ENCODE measurements at regions not wholly inside any gene's neighbourhood (a gene's known extent, or its start where the extent isn't known, plus 50 kb on each side); places are given as distances from the start of the nearest gene placed in this dataset.
"Not testable (repeated sequence)": the region's sequence is repeated elsewhere in the genome, so short reads cannot be mapped to it uniquely, and the experiment has no call there.

DNA sequence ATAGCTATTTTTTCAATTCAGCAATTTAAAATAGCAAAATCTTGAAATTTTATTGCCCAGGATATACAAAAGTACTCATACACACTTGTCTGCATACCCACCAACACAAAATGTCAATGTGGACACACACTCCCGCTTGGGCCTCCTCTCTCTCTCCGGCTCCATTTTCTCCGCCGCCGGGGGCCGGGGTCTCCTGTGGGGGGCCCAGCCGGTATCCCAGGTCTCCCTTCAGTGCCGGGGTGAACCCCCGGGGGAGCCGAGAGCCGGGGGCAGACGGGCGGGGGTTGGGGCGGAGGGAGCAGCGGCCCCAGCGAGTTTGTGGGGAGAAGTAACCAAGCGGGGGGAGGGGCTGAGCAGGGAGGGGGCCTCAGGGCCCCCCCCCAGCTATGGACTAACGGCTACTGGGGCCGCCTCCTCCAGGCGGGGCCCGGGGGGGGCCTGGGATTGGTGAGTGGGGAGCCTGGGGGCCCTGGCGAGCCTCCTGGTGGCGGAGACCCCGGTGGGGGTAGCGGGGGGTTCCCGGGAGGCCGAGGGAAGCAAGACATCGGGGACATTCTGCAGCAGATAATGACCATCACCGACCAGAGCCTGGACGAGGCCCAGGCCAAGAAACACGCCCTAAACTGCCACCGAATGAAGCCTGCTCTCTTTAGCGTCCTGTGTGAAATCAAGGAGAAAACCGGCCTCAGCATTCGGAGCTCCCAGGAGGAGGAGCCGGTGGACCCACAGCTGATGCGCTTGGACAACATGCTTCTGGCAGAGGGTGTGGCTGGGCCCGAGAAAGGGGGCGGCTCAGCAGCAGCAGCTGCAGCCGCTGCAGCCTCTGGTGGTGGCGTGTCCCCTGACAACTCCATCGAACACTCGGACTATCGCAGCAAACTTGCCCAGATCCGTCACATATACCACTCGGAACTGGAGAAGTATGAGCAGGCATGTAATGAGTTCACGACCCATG lies 56.6 kb downstream of the CHST2 start:
- DNase-seq, result not testable (repeated sequence)

DNA sequence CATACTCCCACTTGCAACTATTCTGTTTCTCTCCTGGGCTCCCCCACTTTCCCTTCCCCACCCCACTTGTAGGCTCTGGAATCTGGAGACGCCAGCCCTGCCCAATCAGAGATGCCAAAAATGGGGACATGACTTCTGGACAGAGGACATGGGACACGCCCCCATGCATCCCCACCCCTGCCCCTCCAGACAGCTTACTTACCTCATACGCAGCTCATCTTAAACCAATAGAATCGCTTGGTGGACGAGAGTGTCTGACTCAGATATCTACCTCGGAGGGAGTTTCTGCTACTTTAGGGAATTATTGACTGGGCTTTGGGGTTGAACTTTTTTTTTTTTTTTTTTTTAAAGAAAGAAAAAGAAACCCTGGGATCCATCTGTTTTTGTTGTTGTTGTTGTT lies 58.4 kb downstream of the CHST2 start:
- DNase-seq, result not testable (repeated sequence)

DNA sequence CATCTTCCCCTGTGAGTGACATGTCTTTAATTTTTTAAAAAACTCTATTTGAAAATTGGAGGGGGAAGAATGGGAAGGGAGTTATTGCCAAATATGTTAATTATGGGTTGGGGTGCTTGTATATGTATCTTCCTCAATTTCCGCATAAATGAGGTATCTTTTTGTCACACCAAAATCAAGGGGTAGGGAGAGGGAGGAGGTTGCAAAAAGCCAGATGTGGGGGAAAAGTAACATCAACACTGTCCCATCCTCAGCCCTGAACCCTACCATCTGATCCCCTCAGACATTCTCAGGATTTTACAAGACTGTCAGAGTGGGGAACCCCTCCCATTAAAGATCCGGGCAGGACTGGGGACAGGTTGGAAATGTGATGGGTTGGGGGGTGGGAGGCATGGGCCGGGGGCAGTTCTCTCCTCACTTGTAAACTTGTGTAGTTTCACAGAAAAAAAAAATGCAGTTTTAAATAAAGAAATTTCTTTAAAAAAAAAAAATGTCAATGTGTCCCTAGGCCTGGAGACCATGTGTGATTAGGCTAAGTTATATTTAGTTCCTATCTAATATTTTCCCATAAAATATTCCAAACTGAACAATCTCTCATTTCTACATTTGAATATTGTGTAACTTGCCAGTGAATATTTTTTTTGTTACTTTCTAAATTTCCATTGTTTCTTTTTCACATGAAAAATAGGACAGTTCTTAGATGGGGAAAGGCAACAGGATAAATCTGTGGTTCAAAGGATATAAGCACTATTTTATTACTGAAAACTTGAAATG lies 59.4 kb downstream of the CHST2 start:
- not testable (repeated sequence) for DNase-seq

DNA sequence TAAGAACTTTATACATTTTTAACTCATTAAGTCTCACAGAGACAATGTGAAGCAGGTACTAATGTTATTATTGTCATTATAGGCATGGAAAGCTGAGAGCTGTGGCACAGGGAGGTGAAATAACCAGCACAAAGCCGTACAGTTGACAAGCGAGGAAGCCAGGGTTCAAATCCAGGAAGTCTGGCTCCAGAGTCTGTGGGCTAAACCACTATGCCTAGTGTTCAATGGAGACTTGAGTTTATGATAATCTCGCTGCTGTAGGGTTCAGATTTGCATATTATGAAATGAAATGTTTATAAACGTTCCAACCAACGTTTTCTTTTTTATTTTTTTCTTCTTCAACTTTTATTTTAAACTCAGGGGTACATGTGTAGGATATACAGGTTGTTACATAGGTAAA lies 60.0 kb downstream of the CHST2 start:
- no peak for DNase-seq

DNA sequence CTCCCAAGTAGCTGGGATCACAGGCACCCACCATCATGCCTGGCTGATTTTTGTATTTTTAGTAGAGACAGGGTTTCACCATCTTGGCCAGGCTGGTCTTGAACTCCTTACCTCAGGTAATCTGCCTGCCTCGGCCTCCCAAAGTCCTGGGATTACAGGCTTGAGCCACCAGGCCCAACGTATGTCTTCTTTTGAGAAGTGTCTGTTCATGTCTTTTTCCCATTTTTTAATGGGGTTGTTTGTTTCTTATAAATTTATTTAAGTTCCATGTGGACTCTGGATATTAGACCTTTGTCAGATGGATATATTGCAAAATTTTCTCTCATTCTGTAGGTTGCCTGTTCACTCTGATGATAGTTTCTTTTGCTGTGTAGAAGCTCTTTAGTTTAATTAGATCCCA lies 61.3 kb downstream of the CHST2 start:
- not testable (repeated sequence) for DNase-seq

DNA sequence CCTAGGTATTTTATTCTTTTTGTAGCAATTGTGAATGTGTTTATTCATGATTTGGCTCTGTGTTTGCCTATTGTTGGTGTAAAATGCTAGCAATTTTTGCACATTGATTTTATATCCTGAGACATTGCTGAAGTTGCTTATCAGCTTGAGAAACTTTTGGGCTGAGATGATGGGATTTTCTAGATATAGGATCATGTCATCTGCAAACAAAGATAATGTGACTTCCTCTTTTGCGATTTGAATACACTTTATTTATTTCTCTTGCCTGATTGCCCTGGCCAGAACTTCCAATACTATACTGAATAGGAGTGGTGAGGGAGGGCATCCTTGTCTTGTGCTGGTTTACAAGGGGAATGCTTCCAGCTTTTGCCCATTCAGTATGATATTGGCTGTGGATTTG lies 62.4 kb downstream of the CHST2 start:
- DNase-seq, result not testable (repeated sequence)

DNA sequence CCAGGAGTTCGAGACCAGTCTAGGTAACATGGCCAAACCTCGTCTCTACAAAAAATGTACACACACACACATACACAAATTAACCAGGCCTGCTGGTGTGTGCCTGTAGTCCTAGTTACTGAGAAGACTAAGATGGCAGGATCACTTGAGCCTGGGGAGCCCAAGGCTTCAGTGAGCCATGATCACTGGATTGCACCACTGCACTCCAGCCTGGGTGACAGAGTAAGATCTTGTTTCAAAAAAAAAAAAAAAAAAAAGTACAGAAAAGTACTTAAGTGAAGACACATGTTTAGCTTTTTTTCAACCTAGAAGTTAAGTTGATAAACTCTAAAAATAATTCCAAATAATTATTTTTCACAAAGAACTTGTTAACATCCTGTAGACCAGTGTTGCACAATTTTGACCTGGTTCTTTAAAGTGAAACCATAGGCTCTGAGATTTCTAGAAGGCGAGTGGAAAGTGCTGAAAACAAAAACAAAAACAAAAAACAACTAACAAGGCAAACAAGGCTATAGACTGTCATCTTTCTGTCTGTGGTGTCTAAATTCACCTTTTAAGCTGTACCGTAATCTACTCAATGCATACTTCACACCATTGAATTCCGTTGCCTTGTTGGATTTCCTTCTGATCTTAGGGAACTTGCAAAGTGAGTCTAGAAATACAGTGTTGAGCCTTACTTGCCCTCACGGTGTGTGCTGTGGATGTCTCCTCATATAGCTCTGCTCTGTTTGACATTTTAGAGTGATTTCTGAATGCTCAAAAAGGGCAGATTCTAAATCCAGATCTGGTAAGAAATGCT lies 63.5 kb downstream of the CHST2 start:
- DNase-seq, result no peak

DNA sequence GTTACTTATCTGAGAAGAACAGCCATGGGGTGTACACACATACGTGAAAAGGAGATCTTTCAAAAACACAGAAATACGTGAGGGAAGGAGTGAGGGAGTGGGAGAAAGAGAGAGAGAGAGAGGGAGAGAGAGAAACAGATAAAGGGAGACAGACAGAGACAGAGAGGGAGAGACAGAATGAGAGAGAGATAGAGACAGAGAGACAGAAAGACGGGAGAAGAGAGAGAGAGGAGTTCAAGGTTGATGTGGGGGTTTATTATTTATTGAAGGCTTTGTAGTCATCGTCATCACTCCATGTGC lies 64.0 kb downstream of the CHST2 start:
- DNase-seq, result no peak

DNA sequence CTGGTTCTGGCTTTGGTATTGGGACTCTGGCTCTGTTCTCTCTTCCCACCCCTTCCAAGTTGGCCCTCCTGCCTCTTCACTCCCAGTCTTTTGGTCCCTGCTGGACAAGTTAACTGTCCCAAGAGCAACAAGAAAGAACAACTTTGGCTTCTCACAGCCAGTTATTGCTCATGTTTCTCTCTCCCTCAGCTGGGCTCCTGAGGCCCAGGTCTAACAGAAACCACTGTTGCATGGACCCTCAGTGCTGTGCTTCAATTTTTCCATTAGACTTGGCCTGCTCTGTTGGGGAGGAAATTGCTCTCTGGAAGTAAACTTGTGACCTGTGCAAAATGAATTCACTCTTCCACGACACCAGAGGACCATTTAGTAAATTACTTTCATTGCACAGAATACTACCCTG lies 64.5 kb downstream of the CHST2 start:
- no peak for DNase-seq

DNA sequence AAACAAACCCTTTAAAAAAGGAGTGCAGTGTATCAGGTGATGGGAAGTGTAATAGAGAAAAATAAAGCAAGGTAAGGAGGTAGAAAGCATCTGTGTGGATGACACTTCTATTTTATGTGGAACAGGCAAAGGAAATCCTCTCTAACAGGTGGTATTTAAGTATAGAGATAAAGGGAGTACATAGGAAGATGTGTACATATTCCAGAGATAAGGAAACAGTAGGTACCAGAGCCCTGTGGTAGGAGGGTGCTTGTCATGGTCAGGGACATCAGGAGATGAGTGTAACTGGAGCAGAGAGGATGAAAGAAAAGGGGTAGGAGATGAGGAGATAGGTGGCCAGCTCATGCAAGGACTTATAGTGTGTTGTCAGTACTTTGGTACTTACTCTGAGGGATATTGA lies 65.8 kb downstream of the CHST2 start:
- DNase-seq, result no peak

DNA sequence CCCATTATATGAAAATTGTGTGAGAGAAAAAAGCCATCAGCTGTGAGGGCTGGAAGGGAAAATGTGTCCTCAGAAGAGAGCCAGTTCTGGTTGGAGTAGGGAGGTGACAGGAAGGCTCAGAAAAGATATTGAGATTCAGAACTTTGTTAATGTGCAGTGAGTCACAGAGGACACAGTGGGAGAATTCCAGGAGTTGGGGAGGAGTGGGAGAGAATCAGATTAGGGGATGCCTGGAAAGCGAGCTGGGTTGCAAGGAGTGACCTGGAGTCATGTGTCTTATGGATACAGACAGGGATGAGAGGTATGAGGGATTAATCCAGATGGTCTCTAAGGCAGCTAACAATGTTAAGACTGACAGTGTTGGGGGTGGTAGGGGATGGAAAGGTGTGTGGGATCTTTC lies 67.5 kb downstream of the CHST2 start:
- DNase-seq, result no peak

DNA sequence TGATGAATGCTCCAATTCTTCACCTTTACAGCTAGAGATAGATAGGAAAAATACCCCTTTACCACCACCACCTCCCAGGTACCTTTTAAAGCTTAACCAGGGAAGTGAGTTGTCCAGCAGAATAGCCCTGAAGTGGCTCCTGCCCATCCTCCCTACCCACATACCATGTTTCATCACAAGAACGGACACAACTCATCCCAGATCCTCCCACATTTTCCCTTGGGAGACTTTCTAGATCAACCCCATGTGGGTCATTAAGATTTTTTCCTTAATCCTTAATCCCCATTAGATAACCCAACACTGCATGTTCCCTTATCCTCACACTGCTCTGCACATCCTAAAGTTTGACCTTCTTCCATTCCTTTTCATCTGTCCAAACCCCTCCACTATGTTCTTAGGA lies 69.3 kb downstream of the CHST2 start:
- DNase-seq, result no peak

DNA sequence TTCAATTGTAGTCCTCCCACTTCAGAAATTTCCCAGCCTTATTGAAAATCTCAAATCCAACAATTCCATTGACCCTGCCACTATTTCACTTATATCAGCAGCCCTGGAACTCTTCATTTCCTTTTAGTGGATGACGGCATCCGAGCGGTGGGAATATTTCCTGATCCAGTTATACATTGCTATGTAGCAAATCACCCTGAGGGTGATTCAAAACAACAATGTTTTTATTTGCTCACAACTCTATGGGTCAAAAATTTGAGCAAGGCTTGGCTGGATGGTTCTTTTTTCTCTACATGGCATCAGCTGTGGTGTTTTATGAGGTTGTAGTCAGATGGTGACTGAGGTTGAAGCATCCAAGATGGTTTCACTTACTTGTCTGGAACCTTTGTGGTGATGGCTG lies 70.5 kb downstream of the CHST2 start:
- DNase-seq, result no peak

DNA sequence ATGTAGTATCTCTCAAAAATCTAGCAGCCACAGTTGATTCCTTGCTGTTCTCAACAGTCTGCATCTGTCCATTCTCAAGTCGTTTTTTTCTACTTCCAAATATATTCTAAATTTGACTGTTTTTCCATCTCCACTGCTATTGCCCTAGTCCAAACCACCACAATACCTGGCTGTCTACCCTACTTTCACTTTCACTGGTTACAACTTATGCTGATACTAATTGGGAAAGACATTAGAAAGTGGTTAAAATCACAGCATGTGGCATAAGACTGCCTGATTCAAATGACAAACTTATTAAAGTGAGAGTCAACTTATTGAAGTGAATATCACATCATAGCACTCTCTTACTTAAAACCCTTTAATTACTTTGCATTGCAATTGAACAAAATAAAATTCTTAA lies 72.6 kb downstream of the CHST2 start:
- DNase-seq, result no peak

DNA sequence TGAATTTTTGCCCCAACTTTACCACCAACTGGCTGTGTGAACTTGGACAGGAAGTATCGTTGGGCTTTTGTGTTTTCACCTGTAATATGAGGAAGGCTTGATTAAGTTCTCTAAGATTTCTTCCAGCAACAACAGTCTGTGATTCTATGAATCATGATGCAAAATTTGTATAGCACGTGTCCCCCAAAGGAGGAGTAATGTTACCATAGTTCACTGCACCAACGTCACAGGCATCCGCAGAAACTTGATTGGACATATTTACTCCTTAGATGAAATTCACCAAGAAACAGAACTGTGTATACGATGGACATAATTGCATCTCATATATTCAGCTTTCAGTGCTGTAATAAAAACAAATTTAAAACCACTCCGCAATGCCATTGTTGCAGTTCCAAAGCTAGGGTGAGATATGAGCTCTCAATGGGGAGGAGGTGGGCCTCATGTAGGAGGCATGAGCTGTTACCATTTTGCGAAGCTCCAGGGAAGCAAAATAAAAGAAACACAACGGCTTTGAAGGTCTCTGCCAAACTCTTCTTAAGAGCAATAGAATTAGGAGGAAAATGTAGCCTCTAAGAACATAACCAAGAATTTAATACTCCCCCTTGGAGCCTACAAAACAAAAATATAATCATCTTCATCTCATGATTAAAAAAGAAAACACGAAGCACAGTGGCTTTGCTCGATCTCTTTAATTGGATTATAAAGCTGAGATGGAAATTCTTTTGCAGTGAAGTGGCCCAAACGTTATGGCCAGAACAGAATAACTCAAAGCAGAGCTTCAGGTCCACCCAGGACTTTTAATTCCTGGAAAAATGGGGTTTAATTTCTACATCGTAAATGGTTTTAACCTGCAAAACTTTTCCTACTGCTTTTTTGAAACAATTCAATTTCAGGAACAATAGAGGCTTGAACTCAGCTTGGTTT lies 80.7 kb downstream of the CHST2 start:
- no peak for DNase-seq

DNA sequence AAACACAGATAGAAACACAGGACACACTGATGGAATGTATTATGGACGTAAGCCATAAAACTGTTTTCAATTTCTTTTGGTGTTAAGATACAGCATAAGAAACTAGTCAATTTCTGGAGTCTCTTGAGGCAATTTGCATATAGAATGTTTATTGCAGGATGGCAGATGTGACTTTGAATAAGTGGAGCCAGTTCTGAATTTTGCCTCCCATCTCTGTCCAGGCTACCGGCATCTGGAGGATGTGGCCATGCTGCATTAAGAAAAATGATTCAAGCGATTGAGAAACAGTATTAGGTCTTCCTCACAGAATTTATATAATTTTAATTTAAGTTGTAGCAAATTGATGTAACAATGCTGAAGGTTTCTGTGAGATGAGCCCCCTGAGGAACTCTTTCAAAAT lies 81.5 kb downstream of the CHST2 start:
- no peak for DNase-seq

DNA sequence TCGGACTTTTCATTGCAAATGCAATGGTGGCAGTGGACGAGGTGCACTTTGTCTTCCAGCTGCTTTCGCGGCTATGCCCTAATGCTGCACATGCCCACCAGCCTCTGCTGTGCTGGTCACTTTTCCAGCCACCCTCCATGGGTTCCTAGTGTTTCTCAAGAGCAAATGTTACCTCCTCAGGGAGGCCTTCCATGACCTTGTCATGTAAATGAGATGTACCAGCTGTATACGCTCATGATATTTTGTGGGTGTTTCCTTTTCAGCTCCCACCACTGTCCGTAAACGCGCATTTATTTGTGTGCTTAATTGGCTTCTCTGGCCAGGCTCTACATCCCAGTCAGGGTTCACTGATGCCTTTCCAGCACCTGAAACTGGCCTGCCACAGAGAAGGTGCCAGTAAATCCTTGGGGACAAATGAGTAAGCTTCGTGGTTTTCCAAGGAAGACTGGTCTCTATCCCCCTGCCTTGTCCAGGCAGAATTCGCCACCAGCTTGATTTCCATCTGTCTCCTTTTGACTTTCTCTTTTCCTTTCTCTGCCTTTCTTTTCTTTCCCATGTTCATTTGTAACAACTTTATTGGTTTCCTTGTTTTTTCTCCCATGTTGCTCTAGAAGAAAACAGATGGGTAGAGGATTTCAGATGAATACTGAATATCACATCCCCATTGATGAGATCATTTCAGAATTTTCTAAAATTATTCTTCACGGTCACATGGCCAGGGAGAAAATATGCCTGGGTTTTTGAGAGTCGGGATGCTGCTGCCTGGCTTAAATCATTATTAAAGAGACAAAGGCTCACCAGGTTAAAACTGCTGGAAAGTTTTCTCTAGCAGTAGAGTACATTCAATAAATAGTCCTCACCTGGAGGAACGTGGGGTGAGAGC lies 82.5 kb downstream of the CHST2 start:
- no peak for DNase-seq

DNA sequence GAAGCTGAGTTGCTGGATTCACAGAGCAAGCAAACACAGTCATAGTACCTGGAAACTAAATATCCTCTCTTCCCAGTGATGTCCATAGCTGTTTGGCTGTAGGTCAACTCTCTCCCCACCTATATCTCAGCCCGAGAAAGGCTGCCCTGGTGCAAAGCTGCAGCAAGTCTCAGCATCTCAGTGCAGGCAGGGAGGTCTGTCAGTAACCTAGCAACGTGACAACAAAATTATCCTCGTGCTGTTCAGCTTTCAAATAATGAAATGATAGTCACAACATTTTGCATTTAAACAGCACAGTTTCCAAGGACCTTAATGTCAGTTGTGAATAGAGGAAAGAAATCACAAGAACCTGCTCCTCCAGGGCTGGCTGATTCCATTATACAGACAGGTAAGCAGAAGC lies 83.6 kb downstream of the CHST2 start:
- no peak for DNase-seq

DNA sequence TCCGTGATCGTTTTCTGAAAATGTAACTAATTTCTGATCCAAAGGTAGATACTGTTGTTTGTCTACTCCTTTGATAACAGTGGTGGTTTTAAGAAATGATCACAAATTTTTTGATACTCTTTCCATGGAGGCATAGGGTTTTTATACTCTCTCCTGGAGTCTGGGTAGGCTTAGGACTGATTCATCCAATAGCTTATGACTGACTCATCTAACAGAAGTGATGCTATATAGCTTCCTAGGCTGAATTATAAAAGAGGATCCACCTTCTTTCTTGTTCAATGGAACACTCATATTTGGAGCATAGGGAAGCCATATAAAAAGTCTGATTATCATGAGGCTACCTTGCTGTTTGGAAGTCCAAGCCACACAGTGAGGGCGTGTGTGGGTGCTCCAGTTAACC lies 84.3 kb downstream of the CHST2 start:
- DNase-seq, result no peak

DNA sequence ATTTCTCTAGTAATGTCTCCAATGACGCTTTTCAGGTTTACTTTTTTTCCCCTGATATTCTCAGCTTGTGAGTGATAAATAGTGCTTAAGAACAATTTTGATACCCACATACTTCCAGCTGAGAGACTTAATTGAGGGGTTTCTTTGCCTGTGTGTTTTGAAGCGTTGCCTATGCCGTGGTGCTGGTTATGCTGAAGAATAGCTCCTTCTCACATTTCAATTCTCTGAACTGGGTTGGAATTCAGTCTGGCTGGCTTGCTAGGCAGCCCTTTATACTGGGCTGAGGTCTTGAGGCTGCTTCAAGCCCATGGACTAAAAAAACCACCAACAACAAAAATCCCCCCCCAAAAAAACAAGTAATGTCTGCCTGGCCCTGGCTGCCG lies 87.4 kb downstream of the CHST2 start:
- DNase-seq, result peak; percentile 16

DNA sequence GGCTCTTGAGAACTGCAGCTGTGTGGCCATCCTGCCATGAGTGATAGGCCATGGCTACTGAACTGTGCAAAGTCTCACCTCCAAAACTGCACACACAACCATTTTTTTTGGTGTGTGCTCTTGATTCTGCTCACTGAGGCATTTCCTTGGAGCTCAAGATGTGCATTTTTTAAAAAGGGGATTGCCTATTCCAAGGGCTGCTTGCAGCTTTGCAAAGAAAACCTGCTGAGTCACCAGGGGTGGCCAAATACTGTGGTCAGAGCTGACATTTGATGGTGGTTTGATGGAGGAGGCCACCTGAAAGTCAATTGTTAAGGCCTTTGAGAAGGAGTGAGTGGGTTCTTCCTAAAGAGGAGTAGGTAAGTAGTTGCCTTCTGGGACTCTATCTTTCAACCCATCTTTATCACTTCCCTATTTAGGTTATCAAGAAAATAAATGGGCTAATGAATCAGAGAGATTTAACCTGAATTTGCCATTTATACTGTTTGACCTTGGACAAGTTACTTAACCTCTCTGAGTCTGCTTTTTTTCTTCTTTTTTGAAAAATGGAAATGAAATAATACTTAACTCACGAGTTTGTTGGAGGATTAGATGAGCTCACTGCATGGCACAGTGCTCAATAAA lies 87.9 kb downstream of the CHST2 start:
- DNase-seq, result no peak

All from NCI-H2107 (cell line).